ENCODE measurements at regions not wholly inside any gene's neighbourhood (a gene's known extent, or its start where the extent isn't known, plus 50 kb on each side); places are given as distances from the start of the nearest gene placed in this dataset.

DNA sequence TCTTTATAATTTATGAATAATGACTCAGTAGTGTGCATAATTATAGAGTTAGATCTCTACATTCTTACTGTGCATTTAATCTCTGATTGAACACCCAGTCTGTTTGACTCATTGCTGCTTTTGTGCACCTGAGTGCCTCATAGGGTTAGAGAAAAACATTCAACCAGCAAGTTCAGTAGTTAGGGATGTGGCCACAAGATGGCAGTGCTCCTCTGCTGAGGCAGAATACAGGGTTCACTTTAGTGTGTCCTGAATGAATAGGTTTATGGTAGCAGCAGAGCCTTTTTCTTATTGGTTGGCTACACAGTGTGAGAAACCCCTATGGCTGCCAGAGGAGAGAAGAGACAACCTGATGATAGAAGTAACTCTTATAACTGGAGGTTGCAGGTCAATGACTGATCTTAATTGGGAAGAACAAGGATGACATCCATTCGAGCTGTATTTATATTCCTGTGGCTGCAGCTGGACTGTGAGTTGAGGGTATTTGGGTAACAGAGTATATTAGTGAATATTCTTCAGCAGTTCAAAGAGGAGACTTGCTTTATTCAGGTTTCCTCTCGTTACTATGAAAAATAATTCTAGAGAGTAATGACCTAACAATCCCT is 194.9 kb upstream of the OR4E1 start:
- TF ChIP-seq, protein P1, sequence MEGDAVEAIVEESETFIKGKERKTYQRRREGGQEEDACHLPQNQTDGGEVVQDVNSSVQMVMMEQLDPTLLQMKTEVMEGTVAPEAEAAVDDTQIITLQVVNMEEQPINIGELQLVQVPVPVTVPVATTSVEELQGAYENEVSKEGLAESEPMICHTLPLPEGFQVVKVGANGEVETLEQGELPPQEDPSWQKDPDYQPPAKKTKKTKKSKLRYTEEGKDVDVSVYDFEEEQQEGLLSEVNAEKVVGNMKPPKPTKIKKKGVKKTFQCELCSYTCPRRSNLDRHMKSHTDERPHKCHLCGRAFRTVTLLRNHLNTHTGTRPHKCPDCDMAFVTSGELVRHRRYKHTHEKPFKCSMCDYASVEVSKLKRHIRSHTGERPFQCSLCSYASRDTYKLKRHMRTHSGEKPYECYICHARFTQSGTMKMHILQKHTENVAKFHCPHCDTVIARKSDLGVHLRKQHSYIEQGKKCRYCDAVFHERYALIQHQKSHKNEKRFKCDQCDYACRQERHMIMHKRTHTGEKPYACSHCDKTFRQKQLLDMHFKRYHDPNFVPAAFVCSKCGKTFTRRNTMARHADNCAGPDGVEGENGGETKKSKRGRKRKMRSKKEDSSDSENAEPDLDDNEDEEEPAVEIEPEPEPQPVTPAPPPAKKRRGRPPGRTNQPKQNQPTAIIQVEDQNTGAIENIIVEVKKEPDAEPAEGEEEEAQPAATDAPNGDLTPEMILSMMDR (conservative IDR thresholded peaks at IDR 0.05; ENCODE audit: low read length), result peak; percentile 96
- no peak for TF ChIP-seq EZH2phosphoT487 (IDR thresholded peaks at IDR 0.05; ENCODE audit: borderline replicate concordance)

All from Loucy (cell line).